GM12872 (cell line): ENCODE measurements at regions not wholly inside any gene's neighbourhood (a gene's known extent, or its start where the extent isn't known, plus 50 kb on each side); places are given as distances from the start of the nearest gene placed in this dataset.

Source experiments
- CTCF ChIP-seq: IDR thresholded peaks from 3 replicates; pipeline ENCODE4 v1.5.1; 2011; ENCODE audit warnings: low read depth, mild to moderate bottlenecking, low read length, moderate library complexity; ENCODE audit not compliant: insufficient read depth

DNA sequence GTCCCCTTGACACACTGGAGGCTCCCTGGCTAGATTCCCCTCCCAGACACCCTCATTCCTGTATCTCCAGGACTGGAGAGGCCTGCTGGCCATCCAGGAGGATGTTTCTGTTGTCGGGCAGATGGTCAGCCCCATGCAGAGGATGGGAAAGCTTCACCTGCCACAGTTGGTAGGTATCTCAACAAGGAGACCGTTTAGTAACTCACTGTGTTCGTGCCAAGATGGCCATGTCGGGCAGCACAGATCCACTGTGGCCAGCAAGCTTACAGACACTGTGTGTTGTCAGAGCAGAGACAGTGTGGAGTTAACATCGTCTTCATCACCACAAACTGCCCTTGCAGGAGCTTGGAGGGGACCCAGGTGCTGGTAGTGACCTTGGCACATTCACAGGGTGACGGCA, 390.9 kb downstream of the SEC14L1 start:
- no peak for TF ChIP-seq CTCF

DNA sequence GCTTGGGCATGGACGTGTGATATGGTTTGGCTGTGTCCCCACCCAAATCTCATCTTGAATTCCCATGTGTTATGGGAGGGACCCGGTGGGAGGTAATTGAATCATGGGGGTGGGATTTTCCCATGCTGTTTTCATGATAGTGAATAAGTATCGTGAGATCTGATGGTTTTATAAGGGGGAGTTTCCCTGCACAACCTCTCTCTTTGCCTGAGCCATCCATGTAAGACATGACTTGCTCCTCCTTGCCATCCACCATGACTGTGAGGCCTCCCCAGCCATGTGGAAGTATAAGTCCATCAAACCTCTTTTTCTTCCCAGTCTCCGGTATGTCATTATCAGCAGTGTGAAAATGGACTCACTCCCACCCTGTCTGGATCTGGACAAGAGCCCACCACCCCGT, 393.4 kb downstream of the SEC14L1 start:
- no peak for TF ChIP-seq CTCF

DNA sequence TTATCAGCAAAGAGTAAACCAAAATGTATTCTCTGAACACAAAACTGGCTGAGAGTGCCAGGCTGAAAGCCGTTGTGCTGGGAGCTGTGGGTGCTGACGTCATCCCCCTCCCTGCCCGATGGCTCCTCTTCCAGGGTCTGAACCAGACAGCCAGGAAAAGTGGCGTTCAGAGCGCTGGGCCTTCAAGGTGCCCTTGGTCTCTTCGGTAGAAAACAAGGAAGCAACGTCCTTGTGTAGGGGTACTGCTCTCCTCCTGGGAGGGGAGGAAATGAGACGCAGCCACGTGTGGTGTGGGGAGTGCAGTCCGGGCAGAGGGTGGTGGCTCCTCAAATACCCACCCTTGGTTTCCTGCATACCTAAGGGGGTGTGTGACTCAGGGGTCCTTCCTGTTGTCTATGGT, 394.7 kb downstream of the SEC14L1 start:
- no peak for TF ChIP-seq CTCF

GRCh38 chr17:77535892-77536291, 395.1 kb downstream of the SEC14L1 start:
- TF ChIP-seq CTCF, result no peak

- TF ChIP-seq CTCF, result no peak
Measured at GRCh38 chr17:77537566-77537965, 396.8 kb downstream of the SEC14L1 start.

DNA sequence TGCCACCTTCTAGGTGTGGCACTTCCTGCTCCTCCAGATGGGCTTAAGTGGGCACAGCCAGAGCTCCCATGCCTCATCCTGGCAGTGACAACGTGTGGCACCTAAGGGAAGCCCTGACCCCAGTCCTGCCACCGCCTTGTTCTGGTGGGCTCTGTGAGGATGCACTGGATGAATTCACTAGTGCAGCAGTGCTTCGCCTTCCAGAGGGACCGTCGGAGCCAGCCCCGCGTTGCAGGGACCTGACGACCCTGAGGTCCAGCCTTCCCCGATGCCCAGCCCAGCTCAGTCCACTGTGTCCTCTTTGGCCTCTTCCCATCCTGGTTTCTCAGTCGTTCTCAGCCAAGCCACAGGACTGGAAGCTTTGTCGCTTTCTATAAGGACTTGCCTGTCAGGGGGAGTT, 399.8 kb downstream of the SEC14L1 start:
- TF ChIP-seq CTCF, result no peak

GRCh38 chr17:77540975-77541374, 400.2 kb downstream of the SEC14L1 start:
- no peak for TF ChIP-seq CTCF

GRCh38 chr17:77542011-77542410, 401.2 kb downstream of the SEC14L1 start:
- TF ChIP-seq CTCF, result no peak
